ENCODE measurements at regions not wholly inside any gene's neighbourhood (a gene's known extent, or its start where the extent isn't known, plus 50 kb on each side); places are given as distances from the start of the nearest gene placed in this dataset.

GRCh38 chr1:199593475-199593874 is 434.0 kb upstream of the NR5A2 start:
- TF ChIP-seq CTCF (IDR thresholded peaks at IDR 0.05; ENCODE audit: insufficient read depth, low read depth, low read length) (no peak), EZH2 (IDR thresholded peaks at IDR 0.05; ENCODE audit: insufficient read depth, low read length) (no peak)

Data from astrocyte (in vitro differentiated cells and primary cell).